Uterus (tissue), 2 donors: ENCODE measurements at regions not wholly inside any gene's neighbourhood (a gene's known extent, or its start where the extent isn't known, plus 50 kb on each side); places are given as distances from the start of the nearest gene placed in this dataset.

Experiments used
- POLR2A ChIP-seq, 2 donors: fragments of 450-650 bp; IDR thresholded peaks; one replicate each; pipeline ENCODE4 v1.6.1; 2016; ENCODE audit warnings: antibody characterized with exemption in 2 of 2, mild to moderate bottlenecking in 1 of 2, moderate library complexity in 1 of 2
- TF ChIP-seq, protein P1 (sequence below), 4 experiments: fragments of 200-600 bp in 2 of 4; fragments of 450-650 bp in 2 of 4; sonication (generic) in 2 of 4; IDR thresholded peaks; one replicate each; pipeline ENCODE4 v1.5.1; 2016 to 2019; ENCODE audit warnings: antibody characterized with exemption in 4 of 4, mild to moderate bottlenecking in 2 of 4, moderate library complexity in 1 of 4

DNA sequence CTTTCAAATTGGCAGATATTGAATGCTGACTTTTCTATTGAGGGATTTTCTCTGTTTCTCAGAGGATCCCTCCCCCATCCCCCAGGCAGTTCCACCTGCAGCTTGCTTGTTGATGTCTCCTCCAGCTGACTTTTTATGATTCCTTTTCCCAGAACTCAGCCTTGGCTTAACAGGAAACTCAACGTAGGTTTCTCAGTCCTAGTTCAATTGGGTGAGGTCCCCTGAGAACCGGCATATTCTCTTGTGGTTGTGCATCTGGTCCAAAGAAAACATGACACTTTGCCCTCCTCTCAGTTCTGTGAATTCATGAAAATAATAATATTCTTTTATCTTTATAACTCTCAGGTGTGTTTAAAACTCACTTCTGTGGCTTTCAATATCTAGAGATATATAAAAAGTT, 1222.1 kb downstream of the OTOL1 start:
- TF ChIP-seq, protein P1, sequence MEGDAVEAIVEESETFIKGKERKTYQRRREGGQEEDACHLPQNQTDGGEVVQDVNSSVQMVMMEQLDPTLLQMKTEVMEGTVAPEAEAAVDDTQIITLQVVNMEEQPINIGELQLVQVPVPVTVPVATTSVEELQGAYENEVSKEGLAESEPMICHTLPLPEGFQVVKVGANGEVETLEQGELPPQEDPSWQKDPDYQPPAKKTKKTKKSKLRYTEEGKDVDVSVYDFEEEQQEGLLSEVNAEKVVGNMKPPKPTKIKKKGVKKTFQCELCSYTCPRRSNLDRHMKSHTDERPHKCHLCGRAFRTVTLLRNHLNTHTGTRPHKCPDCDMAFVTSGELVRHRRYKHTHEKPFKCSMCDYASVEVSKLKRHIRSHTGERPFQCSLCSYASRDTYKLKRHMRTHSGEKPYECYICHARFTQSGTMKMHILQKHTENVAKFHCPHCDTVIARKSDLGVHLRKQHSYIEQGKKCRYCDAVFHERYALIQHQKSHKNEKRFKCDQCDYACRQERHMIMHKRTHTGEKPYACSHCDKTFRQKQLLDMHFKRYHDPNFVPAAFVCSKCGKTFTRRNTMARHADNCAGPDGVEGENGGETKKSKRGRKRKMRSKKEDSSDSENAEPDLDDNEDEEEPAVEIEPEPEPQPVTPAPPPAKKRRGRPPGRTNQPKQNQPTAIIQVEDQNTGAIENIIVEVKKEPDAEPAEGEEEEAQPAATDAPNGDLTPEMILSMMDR (IDR thresholded peaks at IDR 0.05), result no peak
- TF ChIP-seq POLR2A (IDR thresholded peaks at IDR 0.05), result no peak
